Globus pallidus (tissue), 1 donor: ENCODE measurements at regions not wholly inside any gene's neighbourhood (a gene's known extent, or its start where the extent isn't known, plus 50 kb on each side); places are given as distances from the start of the nearest gene placed in this dataset.

Experiments used
- DNase-seq: peaks from one replicate; pipeline ENCODE4 v3.0.0-alpha.2; 2015; ENCODE audit warnings: low spot score

DNA sequence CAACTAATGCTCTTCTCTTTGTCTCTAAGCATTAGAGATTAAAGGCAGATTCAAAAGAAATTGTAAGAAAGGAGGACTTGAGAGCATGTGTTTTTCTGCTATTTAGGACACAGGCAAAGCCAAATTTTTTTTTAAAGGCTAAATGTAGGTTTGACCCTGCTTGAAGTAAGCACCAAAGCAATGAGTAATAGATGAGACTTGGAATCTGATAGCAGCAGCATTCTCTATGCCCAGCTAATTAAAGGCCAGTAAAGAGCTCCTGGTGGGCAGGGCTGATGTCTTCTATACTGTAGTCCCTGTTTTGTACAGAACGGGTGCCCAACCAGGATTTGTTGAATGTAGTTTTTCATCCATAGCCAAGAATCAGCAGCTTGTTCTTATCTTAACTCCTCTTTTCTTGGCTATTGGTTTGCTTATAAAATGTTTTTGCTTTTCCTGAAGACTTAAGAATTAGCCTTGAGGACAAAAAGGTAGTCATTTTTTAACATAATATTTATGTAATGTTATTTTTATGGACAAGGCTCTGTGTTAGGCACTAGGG lies 179.6 kb downstream of the LMO4 start:
- no peak for DNase-seq

DNA sequence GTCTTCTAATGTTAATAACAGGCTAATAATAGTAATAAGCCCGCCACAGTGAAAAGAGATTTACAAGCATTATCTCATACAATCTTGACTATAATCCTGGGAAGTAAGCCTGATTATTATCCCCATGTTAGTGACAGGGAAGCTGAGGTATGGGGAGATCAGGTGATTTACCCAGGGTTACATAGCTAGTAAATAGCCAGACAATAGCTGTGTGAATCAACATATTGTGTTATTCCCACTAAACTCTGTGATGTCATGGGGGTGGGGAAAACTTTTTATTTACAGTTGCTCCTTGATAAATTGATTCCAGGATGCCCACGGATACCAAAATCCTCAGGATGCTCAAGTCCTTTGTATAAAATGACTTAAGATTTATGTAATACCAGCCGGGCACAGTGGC lies 181.9 kb downstream of the LMO4 start:
- no peak for DNase-seq

DNA sequence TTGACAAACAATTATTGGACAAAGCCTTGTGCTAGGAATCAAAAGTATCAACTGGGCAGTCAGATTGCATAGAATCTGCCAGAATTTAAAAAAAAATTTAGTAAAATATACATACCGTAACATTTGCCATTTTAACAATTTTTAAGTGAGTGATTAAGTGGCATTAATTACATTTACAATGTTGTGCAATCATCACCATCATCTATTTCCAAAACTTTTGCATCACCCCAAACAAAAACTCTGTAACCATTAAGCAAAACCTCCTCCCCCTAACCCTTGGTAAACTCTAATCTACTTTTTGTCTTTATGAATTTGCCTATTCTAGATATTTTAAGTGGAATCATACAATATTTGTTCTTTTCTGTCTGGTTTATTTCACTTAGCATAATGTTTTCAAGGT lies 182.8 kb downstream of the LMO4 start:
- no peak for DNase-seq

DNA sequence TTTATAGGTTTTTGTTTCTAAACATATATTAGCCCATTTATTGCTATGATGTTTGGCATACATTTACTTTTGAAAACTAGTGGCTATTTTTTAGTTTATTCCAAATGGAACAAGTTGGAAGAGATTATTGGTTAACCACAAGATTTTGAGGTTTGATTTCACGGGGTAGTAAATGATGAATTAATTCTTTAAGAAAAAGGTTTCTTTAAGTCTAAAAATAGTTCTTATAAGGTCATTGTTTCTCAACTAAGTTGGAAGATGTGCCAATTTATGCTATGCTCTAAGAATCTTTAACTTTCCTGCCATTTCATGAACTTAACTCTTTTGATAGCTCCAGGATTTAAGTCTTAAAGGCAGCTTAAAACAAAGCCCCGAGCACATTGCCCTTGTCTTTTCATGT lies 183.8 kb downstream of the LMO4 start:
- DNase-seq = no peak

DNA sequence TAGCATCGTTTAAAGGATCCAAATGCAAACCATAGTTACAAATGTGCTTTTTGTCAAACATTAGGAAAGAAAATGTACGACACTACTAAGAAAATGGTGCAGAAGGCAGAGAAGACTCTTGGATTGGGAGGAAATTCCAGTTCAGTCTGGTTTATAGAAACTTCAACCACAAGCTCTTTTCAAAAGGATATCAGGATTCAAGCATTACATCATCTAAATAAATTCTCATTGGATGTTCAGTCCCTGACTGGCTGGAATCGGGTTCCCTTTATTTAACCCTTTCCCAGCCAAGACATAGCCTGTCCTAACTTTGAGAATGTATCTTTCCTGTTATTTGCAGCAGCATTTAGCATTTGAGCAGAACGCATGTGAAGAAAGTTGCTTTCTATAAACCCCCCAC lies 184.6 kb downstream of the LMO4 start:
- no peak for DNase-seq

DNA sequence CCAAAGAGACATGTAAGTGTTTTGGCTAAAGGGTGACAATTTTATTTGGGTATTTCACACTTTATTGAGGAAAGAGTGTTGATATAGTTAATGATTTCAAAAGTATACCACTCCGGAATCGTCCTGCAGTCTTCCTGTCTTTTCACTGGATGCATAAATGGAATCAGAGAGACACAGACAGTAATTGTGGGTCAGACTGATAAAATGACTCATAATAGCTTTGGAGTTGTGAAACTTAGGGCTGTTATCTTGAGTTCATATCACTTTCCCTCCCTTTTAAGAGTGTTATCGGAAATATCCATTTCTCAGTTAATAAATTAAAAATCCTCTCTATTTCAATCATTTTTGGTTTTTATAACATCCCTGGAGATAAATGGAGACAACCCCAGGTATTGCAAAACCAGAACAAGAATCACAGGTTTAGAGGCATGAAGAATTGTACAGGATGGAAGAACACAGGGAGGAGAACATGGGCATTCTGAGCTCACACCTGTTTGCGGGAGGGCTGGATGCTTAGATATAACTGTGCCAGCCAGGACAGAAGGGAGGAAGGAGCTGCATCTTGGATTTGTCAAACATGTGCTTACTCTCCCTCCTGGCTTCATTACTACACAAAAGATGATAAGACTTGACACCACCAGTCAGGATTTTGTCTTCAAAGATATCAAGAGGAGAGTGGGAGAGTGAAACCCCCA lies 185.4 kb downstream of the LMO4 start:
- DNase-seq = no peak

DNA sequence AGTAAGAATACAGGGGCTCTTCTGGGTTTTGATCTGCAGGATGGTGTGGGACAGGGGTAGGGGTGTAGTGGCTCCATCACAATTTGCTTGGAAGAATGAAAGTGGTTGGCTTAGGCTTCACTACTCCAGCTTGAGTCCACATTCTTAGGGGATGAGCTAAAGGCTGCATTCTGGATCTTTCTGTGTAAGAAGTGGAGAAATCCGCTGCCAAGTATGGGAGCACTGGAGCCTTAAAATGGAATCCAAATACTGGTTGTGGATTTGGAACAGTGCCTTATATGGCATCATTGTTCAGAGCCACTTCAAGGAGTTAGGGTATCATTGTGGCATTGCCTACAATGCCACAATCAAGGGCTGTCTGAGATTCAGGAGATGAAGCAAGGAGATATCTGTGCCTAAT lies 187.1 kb downstream of the LMO4 start:
- no peak for DNase-seq

DNA sequence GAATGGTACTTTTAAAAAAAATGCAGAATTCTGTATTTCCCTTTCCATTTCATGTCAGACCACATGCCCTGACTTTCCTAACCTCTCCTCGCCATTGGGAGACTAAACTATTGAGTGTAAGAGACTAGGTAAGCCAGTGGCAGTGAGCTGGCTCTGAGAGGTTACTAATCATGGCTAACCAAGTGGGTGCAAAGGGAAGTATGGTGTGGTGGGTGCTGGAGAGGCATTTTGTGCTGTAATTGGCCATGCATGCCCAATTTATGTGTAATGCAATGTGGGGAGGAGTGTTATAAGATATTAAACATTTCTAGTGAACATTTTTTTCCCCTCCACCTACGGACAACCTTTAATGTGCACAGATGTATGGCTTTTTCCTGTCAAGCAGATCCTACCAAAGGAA lies 190.1 kb downstream of the LMO4 start:
- DNase-seq = no peak

DNA sequence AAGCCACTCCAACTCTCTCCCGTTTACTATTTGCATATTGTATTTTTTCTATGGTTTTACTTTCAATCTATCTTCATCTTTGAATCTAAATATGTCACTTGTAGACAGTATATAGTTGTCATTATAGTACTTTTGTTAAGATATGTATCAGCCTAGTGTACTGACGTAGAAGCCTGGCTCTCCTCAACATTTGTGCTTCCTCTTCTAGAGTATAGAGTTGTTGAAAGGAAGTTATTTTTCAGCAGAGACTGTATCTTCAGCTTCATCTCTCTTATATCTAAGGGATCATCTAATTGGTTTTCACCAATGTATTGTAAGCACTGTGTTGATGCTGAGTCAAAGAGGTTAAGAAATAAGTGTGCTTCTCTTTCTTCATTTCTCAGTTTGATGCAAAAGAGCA lies 192.8 kb downstream of the LMO4 start:
- no peak for DNase-seq

DNA sequence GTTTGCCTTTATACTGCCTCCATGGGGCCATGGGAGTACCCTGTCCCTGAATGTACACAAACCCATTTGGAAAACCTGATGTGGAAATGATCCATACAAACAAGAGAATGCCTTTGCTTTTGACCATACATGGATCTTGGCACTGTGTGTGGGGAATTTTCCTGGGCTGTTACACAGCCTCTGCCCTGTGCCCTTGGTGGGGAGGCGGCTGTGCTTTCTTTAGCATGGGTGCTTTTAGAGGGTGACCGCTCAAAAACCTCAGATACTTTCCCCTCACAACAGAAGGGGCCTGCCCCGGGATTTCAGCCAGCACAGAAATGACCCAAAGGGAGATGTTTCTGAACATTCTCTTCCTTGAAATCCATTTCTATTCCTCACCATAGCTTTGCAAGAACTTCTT lies 194.8 kb downstream of the LMO4 start:
- no peak for DNase-seq

DNA sequence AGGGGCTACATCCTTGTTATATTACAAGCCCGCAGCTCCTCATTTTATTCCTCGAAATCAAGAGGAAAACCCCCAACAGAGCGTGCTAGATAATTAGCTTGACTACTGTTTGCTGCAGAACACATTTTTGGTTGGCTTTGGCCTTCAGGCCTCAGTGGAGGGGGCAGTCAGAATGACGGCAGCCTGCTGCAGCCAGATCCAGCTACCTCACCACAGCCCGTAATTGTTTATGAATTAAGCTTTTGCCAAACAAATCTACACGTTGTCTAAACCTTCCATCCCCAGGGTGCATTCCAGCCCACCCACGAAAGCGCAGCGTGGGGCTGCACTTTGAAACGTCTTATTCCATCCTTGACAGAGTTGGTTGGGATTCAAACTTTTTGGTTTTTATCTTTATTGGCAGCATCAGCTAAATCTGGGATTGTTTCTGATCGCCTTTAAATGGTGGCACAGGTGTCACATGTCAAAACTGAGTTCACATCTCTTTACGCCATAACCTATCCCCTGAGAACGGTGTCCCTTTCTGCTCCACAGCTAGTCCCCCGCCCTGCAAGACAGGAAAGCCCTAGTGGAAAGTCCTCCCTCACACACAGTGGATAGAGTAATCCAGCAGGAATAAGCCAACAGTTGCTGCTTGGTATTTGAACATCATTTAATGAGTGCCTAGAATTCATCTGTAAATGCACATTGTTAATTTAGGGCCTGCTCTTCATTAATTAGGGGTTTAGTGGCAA lies 195.5 kb downstream of the LMO4 start:
- no peak for DNase-seq

DNA sequence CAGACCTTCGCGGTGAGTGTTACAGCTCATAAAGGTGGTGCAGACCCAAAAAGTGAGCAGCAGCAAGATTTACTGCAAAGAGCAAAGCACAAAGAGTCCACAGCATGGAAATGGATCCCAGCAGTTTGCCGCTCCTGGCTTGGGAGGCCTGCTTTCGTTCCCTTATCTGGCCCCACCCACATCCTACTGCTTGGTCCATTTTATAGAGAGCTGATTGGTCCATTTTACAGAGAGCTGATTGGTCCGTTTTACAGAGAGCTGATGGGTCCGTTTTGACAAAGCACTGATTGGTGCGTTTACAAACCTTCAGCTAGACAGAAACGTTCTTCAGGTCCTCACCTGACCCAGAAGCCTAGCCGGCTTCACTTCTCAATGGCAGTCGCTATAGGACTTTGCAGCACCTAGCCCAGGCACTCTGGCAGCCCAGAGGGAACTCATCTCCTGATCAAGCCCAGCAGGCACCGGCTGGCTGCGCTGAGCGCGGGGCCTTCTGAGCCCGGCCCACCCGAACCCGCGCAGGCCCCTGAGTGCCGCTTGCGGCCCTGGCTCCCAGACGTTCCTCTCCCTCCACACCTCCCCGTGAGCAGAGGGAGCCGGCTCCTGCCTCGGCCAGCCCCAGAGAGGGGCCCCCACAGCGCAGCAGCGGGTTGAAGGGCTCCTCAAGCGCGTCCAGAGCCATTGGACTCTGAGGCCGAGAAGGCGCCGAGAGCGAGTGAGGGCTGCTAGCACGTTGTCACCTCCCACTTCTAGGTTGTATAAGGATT lies 200.3 kb downstream of the LMO4 start:
- DNase-seq = no peak

DNA sequence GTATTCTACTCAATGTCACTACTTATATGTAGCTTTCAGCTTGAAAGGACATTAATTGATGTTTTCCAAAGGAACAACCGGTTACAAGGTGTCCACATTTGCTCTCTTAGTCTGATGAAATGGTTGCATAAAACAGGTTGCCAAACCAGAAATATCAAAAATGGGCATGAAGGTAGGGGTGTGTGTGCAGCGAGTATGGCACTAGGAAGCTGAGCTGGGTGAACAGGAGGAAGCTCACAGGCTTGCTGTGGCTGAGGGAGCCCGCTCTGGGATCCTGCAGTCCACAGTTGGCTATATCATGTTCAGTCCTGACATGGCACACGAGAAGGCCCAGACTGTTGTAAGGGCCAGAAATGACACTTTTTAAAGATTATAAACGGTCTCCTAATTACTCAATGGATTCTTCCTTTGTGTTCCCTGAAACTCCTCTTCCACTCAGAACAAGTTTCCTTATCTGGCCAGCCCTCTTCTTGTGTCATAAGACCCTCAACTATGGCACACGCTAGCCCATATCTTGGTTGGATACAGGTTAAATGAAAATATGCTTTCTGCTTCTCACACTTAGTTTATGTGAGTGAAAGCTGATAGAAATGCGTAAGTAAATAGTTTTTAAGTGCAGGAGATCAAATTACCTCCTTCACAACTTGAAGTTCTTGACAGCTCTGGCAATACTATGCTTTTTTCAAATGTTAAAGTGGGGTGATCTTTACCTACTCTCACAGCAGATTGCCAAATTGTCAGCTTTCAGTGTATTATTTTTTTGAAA lies 201.5 kb downstream of the LMO4 start:
- DNase-seq = no peak

DNA sequence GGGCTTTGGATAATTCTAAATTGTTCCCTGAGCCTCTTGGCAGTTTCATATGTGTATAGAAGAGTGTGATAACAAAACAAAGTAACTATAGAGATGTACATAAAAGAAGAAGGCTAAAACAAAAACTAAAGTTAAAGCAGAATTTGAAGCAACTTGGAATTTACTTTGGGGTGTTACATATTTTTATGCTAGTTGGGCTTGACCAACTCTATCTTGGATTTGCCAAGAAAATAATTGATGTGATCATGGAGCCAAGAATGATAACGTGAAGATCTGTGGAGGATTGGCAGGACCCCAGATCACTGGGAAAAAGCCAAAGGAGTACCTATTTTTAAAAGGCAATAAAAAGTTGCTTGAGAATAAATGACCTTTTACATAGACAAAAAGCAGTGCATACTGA lies 206.9 kb downstream of the LMO4 start:
- DNase-seq = no peak

DNA sequence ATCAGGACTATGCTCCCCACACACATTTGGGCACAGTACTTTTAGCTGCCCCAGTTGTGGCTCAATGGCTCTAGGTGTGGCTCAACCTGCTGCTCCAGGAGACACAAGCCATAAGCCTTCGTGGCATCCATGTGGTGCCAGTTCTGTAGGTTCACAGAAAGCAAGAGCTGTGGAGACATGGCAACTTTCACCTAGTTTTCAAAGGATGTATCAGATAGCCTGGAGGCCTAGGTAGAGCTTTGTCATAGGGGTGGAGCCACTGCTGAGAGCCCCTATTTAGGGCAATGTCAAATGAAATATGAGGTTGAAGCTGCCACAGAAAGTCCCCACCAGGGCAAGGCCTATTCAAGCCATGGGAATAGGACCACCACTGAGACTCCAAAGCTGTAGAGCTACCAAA lies 210.5 kb downstream of the LMO4 start:
- DNase-seq = no peak

DNA sequence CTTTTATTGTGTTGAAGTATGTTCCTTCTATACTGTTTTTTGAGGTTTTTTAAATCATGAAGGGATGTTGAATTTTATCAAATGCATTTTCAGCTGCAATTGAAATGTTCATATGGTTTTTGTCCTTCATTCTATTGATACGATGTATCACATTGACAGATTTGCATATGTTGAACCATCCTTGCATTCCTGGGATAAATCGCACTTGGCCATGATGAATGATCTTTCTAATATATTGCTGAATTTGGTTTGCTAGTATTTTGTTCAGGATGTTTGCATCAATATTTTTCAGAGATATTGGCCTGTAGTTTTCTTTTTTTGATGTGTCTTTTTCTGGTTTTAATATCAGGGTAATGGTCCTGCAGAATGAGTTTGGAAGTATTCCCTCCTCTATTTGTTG lies 214.0 kb downstream of the LMO4 start:
- no peak for DNase-seq

DNA sequence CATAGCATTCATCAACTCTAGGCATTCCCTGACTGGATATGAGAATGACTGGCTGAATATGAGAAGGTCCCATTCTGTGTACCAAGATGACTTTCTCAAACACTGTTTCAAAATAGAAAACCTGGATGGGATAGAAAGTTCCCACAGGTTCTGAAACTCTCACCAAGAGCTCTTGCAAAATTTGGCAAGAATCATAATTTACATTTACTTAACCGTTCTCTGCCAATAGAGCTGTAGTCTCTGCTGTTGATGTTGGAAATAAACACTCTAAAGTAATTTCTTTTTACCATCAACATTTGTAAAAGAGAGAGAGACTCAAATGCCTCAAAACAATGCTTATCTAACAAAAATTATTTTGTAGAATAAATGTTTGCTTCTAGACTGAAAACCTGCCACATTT lies 221.1 kb downstream of the LMO4 start:
- no peak for DNase-seq

DNA sequence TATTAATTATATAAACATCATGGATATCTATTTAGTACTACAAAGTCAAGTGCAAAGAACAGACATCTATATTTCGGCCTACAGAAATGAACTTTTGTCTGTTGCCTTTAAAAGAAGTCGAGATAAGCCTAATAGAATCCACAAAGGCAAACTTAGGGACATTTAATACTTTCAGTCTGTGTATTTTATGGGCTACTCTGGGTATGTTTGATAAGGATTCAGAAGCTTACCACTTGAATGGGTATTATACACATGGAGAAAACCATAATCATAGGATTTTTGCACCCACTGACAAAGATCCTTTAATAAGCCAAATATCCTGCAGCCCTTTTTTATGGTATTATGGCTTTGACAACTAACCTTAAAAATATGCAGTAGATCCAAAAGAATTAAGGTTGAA lies 224.8 kb downstream of the LMO4 start:
- no peak for DNase-seq

DNA sequence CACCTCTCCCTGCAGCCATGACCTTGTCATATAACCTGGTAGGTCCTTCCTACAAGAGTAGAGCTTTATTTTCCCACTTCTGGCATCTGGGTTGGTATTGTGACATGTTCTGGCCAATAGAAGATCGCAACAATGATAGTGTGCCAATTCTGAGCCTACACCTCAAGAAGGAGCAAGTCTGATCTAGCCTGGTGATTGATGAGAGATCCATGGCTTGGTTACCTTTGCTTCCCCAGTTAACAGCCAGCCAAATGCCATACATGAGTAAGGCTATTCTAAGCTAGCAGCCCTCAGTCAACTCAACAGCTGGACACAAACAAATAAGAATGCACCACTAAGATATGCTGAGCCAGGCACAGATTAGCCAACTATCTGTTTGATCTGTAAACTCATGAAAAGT lies 226.7 kb downstream of the LMO4 start:
- no peak for DNase-seq

DNA sequence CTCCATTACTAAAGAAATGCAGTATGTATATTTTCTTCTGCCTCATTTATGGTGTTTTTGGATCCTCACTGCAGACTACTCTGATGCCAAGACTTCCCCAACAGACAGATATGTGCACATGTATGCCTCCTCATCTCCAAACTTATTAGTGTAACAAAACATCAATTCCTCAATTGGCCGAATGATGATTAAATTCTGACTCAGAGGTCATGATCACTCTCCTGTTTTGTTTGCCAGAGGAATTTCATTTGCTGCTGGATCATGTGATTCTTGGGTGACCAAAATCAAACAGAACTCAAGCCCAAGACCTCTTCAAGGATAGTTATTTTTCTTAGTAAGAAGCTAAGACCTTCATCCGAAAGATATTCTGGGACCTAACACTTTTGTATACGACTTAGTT lies 227.6 kb downstream of the LMO4 start:
- no peak for DNase-seq

DNA sequence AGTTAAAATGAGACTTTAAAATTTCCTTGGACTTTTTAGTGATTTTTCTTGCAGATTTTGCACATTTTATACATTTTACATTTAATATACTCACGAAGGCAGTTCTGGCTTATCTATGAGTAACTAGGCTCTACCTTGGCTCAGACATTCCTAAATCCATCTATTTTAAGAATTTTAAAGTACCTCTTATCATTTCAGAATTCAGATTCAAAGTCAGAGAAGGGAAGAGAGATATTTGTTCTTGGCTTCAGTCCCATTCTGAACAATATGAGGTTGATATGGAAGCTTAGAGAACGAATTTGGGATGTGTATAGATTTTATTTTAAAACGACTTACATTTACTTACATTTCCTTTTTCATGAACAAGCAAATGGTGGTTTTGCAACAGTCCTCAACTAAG lies 230.2 kb downstream of the LMO4 start:
- DNase-seq = no peak

DNA sequence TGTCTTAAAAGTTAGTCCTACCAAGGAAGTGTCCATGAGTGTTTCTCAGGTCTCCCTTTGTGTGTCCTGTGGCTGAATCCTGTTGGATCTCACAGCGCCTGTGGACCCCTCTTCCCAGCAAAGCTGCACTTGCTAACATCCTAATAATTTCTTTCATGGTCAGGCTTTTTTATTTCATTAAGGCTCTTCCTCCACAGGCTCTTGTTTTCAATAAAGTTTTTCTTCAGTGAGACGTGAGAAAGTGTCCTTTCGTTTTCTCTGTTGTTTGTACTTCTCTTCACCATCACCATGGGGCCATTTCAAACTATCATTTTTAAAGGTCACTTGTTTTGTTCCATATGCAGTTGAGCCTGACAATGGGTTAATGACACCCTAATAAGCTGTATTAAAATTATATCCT lies 231.5 kb downstream of the LMO4 start:
- DNase-seq = no peak
